ENCODE measurements at regions not wholly inside any gene's neighbourhood (a gene's known extent, or its start where the extent isn't known, plus 50 kb on each side); places are given as distances from the start of the nearest gene placed in this dataset.
A peak's percentile ranks its signal among the peaks of the same experiment; 100 is the strongest.

DNA sequence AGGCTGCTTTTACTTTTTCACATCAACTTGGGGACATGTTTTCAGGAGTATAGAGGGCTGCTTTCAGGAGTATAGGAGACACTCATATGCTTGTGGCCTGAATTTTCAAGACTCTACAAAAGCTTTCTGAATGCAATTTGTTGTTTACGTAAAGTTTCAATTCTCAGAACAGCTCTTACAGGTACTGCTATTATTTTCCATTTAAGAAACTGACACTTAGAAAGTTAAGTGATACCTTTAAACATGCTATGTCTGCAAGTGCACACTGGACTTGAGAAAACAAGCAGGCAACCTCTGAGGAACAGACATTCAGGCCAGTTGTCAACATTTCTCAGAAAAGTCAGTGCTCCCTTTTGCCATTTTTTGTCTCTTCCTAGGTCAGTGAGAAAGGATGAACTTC is 70.0 kb upstream of the PHYHIPL start:
- no peak overlapping the region for H3K4me3 ChIP-seq (ENCODE audit: low read depth in 1 of 3, low read length in 3 of 3)
- FAIRE-seq, result no peak

DNA sequence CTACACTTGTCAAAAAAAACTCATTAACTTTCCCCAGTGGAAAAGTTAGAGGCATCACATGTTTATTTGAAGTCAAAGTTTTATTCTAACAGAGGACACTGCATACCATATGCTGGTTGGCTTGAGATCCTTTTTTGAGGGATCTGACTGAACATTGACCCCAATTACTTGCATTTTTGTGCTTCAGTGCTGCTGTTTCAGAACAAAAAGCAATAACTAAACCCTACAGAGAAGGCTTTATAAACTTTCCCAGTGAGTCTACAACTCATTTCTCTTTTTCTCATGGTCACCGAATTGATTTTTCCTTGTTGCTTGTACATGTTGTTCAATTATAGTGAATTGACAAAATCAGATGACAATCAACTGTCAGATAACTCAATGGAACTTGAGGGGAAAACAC is 69.3 kb upstream of the PHYHIPL start:
- FAIRE-seq (no peak), DNase-seq (peak; percentile 7 to 54)
- Histone ChIP-seq H3K27me3 (ENCODE audit: control insufficient read depth in 3 of 3, insufficient read depth in 3 of 3, low read length in 3 of 3) (no peaks in the 10 kb centered on the region), H3K27ac (ENCODE audit: low read depth in 1 of 3, low read length in 2 of 3) (peak overlapping the region in 1 of 3 donors; percentile 11), H3K4me1 (ENCODE audit: control insufficient read depth in 3 of 3, insufficient read depth in 2 of 3, low read depth in 1 of 3, low read length in 2 of 3) (peaks cover 0 to 17% (median 0%) of the 10 kb centered on the region in 3 donors), H3K9me3 (ENCODE audit: control insufficient read depth in 2 of 2, insufficient read depth in 1 of 2, low read depth in 1 of 2, low read length in 1 of 2) (no peaks in the 10 kb centered on the region), H3K4me3 (ENCODE audit: low read depth in 1 of 3, low read length in 3 of 3) (no peak overlapping the region), H3K36me3 (ENCODE audit: control insufficient read depth in 3 of 3, insufficient read depth in 2 of 3, low read depth in 1 of 3, low read length in 3 of 3) (no peaks in the 10 kb centered on the region)
- 31 to 47% (median 39%) methylated on average over 1 of the region's 1 CpG for WGBS, 3 donors

More for the DNA sequence above, 70.0 kb upstream of the PHYHIPL start:
- H3K36me3 ChIP-seq (ENCODE audit: control insufficient read depth in 3 of 3, insufficient read depth in 2 of 3, low read depth in 1 of 3, low read length in 3 of 3), result no peaks in the 10 kb centered on the region
- peaks cover 0 to 17% (median 0%) of the 10 kb centered on the region in 3 donors for H3K4me1 ChIP-seq (ENCODE audit: control insufficient read depth in 3 of 3, insufficient read depth in 2 of 3, low read depth in 1 of 3, low read length in 2 of 3)
- no peaks in the 10 kb centered on the region for H3K9me3 ChIP-seq (ENCODE audit: control insufficient read depth in 2 of 2, insufficient read depth in 1 of 2, low read depth in 1 of 2, low read length in 1 of 2)
- DNase-seq, result no peak
- 96 to 97% (median 96%) methylated on average over 1 of the region's 1 CpG for WGBS, 3 donors
- H3K27me3 ChIP-seq (ENCODE audit: control insufficient read depth in 3 of 3, insufficient read depth in 3 of 3, low read length in 3 of 3), result no peaks in the 10 kb centered on the region
- no peak overlapping the region for H3K27ac ChIP-seq (ENCODE audit: low read depth in 1 of 3, low read length in 2 of 3)

DNA sequence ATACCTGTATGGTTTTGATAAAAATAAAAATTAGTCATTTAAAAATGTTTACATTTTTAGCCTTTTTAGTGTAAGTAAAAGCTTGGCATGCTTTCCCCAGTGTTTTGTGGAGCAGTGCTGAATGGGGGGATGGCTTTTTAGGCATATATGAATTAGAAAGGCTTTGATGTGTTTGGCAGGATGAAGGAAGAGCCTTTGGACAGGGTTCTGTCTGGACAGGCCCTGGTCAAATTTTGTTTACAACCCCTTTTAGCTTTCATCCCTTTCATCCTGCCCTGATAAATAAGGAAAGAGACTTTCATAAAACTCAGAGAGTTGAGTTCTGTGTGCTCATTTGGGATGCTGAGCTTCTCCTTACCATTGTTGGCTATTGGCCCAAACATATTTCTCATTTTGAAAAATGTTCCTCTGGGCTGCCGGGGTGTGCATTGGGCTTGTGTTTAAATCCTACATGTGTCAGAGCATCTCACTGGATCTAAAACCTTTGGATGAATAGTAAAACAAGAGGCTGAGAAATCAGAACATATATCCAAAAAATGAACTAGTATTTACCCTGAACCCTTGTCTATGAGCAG is 68.1 kb upstream of the PHYHIPL start:
- no peaks in the 10 kb centered on the region for H3K36me3 ChIP-seq (ENCODE audit: control insufficient read depth in 3 of 3, insufficient read depth in 2 of 3, low read depth in 1 of 3, low read length in 3 of 3)
- H3K27ac ChIP-seq (ENCODE audit: low read depth in 1 of 3, low read length in 2 of 3), result no peak overlapping the region
- H3K4me1 ChIP-seq (ENCODE audit: control insufficient read depth in 3 of 3, insufficient read depth in 2 of 3, low read depth in 1 of 3, low read length in 2 of 3), result peaks cover 0 to 17% (median 0%) of the 10 kb centered on the region in 3 donors
- no peak for DNase-seq
- no peak for FAIRE-seq
- no peak overlapping the region for H3K4me3 ChIP-seq (ENCODE audit: low read depth in 1 of 3, low read length in 3 of 3)
- 62 to 86% (median 75%) methylated on average over 1 of the region's 1 CpG for WGBS, 3 donors
- no peaks in the 10 kb centered on the region for H3K9me3 ChIP-seq (ENCODE audit: control insufficient read depth in 2 of 2, insufficient read depth in 1 of 2, low read depth in 1 of 2, low read length in 1 of 2)
- no peaks in the 10 kb centered on the region for H3K27me3 ChIP-seq (ENCODE audit: control insufficient read depth in 3 of 3, insufficient read depth in 3 of 3, low read length in 3 of 3)

DNA sequence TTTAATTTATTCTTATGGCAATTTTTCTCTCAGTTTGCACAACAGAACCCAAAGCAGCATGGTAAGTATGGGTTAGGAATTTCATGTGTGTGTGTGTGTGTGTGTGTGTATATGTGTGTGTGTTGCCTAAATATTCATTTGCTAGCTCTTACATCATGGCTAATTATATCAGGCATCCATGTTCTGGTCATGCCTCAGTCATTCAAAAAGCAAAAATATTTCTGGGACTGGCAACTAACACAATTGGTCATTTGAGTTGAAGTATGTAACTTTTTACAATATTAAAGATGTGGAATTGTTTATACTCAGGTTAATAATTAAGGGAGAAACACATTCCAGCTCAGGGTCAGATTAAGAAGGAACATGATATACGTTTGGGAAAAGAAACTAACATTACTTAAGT is 67.6 kb upstream of the PHYHIPL start:
- H3K9me3 ChIP-seq (ENCODE audit: control insufficient read depth in 2 of 2, insufficient read depth in 1 of 2, low read depth in 1 of 2, low read length in 1 of 2), result no peaks in the 10 kb centered on the region
- peak; percentile 33 to 42 for DNase-seq
- H3K36me3 ChIP-seq (ENCODE audit: control insufficient read depth in 3 of 3, insufficient read depth in 2 of 3, low read depth in 1 of 3, low read length in 3 of 3), result no peaks in the 10 kb centered on the region
- FAIRE-seq, result no peak
- WGBS, 3 donors, result 2 to 25% (median 9%) methylated on average over 1 of the region's 1 CpG
- no peak overlapping the region for H3K27ac ChIP-seq (ENCODE audit: low read depth in 1 of 3, low read length in 2 of 3)
- H3K4me3 ChIP-seq (ENCODE audit: low read depth in 1 of 3, low read length in 3 of 3), result no peak overlapping the region
- H3K27me3 ChIP-seq (ENCODE audit: control insufficient read depth in 3 of 3, insufficient read depth in 3 of 3, low read length in 3 of 3), result no peaks in the 10 kb centered on the region
- peaks cover 0 to 17% (median 0%) of the 10 kb centered on the region in 3 donors for H3K4me1 ChIP-seq (ENCODE audit: control insufficient read depth in 3 of 3, insufficient read depth in 2 of 3, low read depth in 1 of 3, low read length in 2 of 3)

DNA sequence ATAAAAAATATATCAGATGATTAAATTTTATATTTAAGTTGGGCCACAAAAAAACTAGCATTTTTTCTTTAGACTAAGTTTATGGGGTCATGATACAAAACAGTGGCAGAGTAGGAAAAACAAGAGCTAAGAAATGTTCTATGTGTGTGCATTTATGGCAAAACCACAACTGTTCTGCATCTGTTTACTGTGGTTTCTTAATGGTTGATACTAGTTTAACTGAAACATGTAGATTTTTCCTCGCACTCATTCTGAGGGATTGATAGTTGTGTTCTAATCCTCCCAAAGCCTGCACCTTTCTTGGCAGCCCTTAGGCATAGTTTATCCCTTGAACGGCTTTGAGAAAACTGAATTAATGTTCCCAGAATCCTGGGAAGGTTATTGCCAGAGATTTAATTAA is 66.6 kb upstream of the PHYHIPL start:
- 63 to 66% (median 64%) methylated on average over 2 of the region's 2 CpGs for WGBS, 3 donors
- no peaks in the 10 kb centered on the region for H3K36me3 ChIP-seq (ENCODE audit: control insufficient read depth in 3 of 3, insufficient read depth in 2 of 3, low read depth in 1 of 3, low read length in 3 of 3)
- FAIRE-seq (no peak), DNase-seq (no peak)
- H3K27me3 ChIP-seq (ENCODE audit: control insufficient read depth in 3 of 3, insufficient read depth in 3 of 3, low read length in 3 of 3), result no peaks in the 10 kb centered on the region
- no peak overlapping the region for H3K4me3 ChIP-seq (ENCODE audit: low read depth in 1 of 3, low read length in 3 of 3)
- H3K27ac ChIP-seq (ENCODE audit: low read depth in 1 of 3, low read length in 2 of 3), result no peak overlapping the region
- H3K4me1 ChIP-seq (ENCODE audit: control insufficient read depth in 3 of 3, insufficient read depth in 2 of 3, low read depth in 1 of 3, low read length in 2 of 3), result peaks cover 0 to 17% (median 0%) of the 10 kb centered on the region in 3 donors
- H3K9me3 ChIP-seq (ENCODE audit: control insufficient read depth in 2 of 2, insufficient read depth in 1 of 2, low read depth in 1 of 2, low read length in 1 of 2), result no peaks in the 10 kb centered on the region

DNA sequence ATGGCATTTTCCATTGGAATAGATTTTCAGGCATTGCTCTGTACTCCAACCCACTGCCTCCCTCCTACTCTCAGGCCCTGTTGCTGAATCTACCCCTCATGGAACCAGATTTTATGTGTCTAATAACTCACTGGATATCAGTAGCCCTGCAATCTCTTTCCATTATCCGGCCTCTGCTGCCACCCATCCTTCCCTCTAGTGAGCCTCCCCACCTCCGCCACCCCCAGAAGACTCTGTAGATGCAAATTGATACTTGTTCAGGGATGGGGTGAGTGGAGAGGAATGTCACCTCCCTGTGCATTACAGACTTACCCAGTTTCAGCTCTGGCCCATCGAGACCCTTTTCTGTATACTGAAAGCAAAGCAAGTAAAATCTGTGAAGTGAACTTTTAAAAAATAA is 52.3 kb upstream of the PHYHIPL start:
- WGBS, 3 donors, result 90 to 93% (median 90%) methylated on average over 3 of the region's 3 CpGs
- DNase-seq, result no peak
- Histone ChIP-seq H3K9me3 (ENCODE audit: control insufficient read depth in 2 of 2, insufficient read depth in 1 of 2, low read depth in 1 of 2, low read length in 1 of 2) (peaks cover 0 to 3% of the 10 kb centered on the region in 2 donors), H3K4me1 (ENCODE audit: control insufficient read depth in 3 of 3, insufficient read depth in 2 of 3, low read depth in 1 of 3, low read length in 2 of 3) (peaks cover 0 to 9% (median 0%) of the 10 kb centered on the region in 3 donors), H3K27me3 (ENCODE audit: control insufficient read depth in 3 of 3, insufficient read depth in 3 of 3, low read length in 3 of 3) (no peaks in the 10 kb centered on the region), H3K27ac (ENCODE audit: low read depth in 1 of 3, low read length in 2 of 3) (no peak overlapping the region), H3K36me3 (ENCODE audit: control insufficient read depth in 3 of 3, insufficient read depth in 2 of 3, low read depth in 1 of 3, low read length in 3 of 3) (no peaks in the 10 kb centered on the region), H3K4me3 (ENCODE audit: low read depth in 1 of 3, low read length in 3 of 3) (no peak overlapping the region)
- no peak for FAIRE-seq

DNA sequence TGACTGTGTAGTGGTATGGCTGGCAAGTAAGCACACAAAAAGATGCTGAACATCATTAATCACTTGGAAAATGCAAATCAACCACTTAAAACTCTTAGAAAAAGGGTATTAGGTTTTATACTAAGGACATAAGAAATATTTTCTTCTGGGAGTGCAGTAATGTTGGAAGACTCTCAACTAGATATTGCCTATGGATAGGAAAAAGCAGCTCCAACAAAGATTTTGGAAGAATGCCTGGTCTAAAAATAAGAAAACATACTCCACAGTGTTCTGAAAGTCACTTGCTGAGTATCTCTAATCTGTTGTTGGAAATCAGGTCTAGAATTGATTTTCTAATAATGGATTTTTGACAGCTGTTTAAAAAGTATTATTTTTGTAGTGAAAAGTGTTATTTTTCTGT is 50.8 kb upstream of the PHYHIPL start:
- no peak overlapping the region for H3K27ac ChIP-seq (ENCODE audit: low read depth in 1 of 3, low read length in 2 of 3)
- H3K9me3 ChIP-seq (ENCODE audit: control insufficient read depth in 2 of 2, insufficient read depth in 1 of 2, low read depth in 1 of 2, low read length in 1 of 2), result peaks cover 0 to 3% of the 10 kb centered on the region in 2 donors
- no peak for DNase-seq
- H3K36me3 ChIP-seq (ENCODE audit: control insufficient read depth in 3 of 3, insufficient read depth in 2 of 3, low read depth in 1 of 3, low read length in 3 of 3), result no peaks in the 10 kb centered on the region
- H3K4me1 ChIP-seq (ENCODE audit: control insufficient read depth in 3 of 3, insufficient read depth in 2 of 3, low read depth in 1 of 3, low read length in 2 of 3), result peaks cover 0 to 13% (median 0%) of the 10 kb centered on the region in 3 donors
- no peak overlapping the region for H3K4me3 ChIP-seq (ENCODE audit: low read depth in 1 of 3, low read length in 3 of 3)
- H3K27me3 ChIP-seq (ENCODE audit: control insufficient read depth in 3 of 3, insufficient read depth in 3 of 3, low read length in 3 of 3), result no peaks in the 10 kb centered on the region
- no peak for FAIRE-seq

DNA sequence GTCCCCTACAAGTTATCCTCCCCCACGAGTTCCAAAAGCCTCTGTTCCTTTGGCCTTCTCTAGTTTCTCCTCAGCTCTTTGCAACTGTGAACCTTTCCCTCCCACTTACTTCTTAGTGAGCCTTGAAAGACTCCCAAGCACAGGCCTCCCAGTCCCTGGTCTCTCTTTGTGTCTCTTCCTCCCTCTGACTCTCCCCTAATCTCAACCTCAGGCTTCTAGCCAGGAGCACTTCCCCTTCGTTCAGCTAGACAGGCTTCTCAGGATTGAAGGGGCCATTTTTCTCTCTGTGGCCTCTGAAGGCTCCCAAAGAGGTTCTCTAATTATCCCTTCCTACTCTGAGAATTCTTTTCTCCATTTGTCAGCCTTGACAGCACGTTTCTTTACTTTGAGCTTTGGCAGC is 50.2 kb upstream of the PHYHIPL start:
- H3K4me1 ChIP-seq (ENCODE audit: control insufficient read depth in 3 of 3, insufficient read depth in 2 of 3, low read depth in 1 of 3, low read length in 2 of 3), result peaks cover 0 to 13% (median 0%) of the 10 kb centered on the region in 3 donors
- H3K27me3 ChIP-seq (ENCODE audit: control insufficient read depth in 3 of 3, insufficient read depth in 3 of 3, low read length in 3 of 3), result no peaks in the 10 kb centered on the region
- FAIRE-seq (no peak), DNase-seq (peak in 1 of 2 donors; percentile 11)
- H3K4me3 ChIP-seq (ENCODE audit: low read depth in 1 of 3, low read length in 3 of 3), result no peak overlapping the region
- H3K36me3 ChIP-seq (ENCODE audit: control insufficient read depth in 3 of 3, insufficient read depth in 2 of 3, low read depth in 1 of 3, low read length in 3 of 3), result no peaks in the 10 kb centered on the region
- H3K9me3 ChIP-seq (ENCODE audit: control insufficient read depth in 2 of 2, insufficient read depth in 1 of 2, low read depth in 1 of 2, low read length in 1 of 2), result peaks cover 0 to 3% of the 10 kb centered on the region in 2 donors
- WGBS, 3 donors, result 58 to 71% (median 65%) methylated on average over 3 of the region's 3 CpGs
- H3K27ac ChIP-seq (ENCODE audit: low read depth in 1 of 3, low read length in 2 of 3), result no peak overlapping the region

Data from small intestine (tissue), 7 donors.